ENCODE measurements at regions not wholly inside any gene's neighbourhood (a gene's known extent, or its start where the extent isn't known, plus 50 kb on each side); places are given as distances from the start of the nearest gene placed in this dataset.

- Histone ChIP-seq H3K27ac (ENCODE audit: low read depth in 1 of 2, low read length in 1 of 2) (no peak overlapping the region), H3K36me3 (ENCODE audit: control insufficient read depth in 4 of 4, insufficient read depth in 4 of 4, low read length in 4 of 4) (no peaks in the 10 kb centered on the region), H3K9me3 (ENCODE audit: control insufficient read depth in 4 of 4, insufficient read depth in 3 of 4, low read length in 3 of 4) (peaks cover 0 to 13% (median 2%) of the 10 kb centered on the region in 4 donors), H3K27me3 (ENCODE audit: control insufficient read depth in 3 of 3, insufficient read depth in 3 of 3, low read length in 2 of 3) (no peaks in the 10 kb centered on the region), H3K9ac (ENCODE audit: insufficient read depth in 1 of 2, low read length in 2 of 2) (no peak overlapping the region), H3K4me3 (no peak overlapping the region), H3K4me1 (ENCODE audit: control insufficient read depth in 5 of 5, insufficient read depth in 5 of 5, low read length in 5 of 5) (peaks cover 0 to 5% (median 0%) of the 10 kb centered on the region in 5 donors)
- DNase-seq (peak in 1 of 3 donors; percentile 28), ATAC-seq (ENCODE audit: insufficient read depth, low FRiP score) (no peak)
- TF ChIP-seq, protein P1, sequence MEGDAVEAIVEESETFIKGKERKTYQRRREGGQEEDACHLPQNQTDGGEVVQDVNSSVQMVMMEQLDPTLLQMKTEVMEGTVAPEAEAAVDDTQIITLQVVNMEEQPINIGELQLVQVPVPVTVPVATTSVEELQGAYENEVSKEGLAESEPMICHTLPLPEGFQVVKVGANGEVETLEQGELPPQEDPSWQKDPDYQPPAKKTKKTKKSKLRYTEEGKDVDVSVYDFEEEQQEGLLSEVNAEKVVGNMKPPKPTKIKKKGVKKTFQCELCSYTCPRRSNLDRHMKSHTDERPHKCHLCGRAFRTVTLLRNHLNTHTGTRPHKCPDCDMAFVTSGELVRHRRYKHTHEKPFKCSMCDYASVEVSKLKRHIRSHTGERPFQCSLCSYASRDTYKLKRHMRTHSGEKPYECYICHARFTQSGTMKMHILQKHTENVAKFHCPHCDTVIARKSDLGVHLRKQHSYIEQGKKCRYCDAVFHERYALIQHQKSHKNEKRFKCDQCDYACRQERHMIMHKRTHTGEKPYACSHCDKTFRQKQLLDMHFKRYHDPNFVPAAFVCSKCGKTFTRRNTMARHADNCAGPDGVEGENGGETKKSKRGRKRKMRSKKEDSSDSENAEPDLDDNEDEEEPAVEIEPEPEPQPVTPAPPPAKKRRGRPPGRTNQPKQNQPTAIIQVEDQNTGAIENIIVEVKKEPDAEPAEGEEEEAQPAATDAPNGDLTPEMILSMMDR (IDR thresholded peaks at IDR 0.05; ENCODE audit: control extremely low read depth, extremely low read depth) = no peak
- WGBS, 2 donors = 60 to 75% methylated on average over 16 of the region's 16 CpGs
Measured at GRCh38 chr14:94850309-94851211, 80.6 kb upstream of the GSC start.

DNA sequence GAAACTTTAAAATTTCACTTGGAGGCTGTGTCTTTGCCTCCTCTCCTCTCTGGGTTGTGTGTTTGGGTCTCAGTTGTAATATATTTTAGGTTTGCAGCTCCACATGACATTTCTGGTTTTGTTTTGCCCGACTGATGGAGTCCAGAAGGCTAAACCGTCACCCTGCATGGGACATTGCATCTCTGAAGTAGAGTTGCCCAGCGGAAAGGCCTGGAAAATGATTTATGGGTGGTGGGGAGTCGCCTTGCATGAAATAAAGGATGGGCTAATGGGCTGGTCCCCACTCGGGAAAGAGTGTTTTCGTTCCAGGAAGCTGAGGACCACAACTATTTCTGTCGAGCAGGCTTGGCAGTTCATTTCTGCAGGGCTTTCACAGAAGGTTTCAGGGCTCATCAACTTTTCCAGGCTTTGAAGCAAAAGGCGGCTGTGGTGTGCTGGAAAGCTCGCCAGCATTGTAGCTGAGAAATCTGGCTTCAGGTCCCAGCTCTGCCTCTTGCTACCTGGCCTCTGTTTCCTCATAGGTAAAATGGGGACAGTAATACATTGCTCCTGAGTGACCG is 74.8 kb upstream of the GSC start:
- H3K9ac ChIP-seq (ENCODE audit: insufficient read depth in 1 of 2, low read length in 2 of 2) = no peak overlapping the region
- DNase-seq (no peak), ATAC-seq (ENCODE audit: insufficient read depth, low FRiP score) (no peak)
- 46 to 67% methylated on average over 10 of the region's 10 CpGs for WGBS, 2 donors
- H3K9me3 ChIP-seq (ENCODE audit: control insufficient read depth in 4 of 4, insufficient read depth in 3 of 4, low read length in 3 of 4) = peaks cover 0 to 3% (median 1%) of the 10 kb centered on the region in 4 donors
- TF ChIP-seq, protein P1 (IDR thresholded peaks at IDR 0.05; ENCODE audit: control extremely low read depth, extremely low read depth) = no peak
- H3K4me3 ChIP-seq = no peak overlapping the region
- no peak overlapping the region for H3K27ac ChIP-seq (ENCODE audit: low read depth in 1 of 2, low read length in 1 of 2)
- no peaks in the 10 kb centered on the region for H3K36me3 ChIP-seq (ENCODE audit: control insufficient read depth in 4 of 4, insufficient read depth in 4 of 4, low read length in 4 of 4)
- no peaks in the 10 kb centered on the region for H3K27me3 ChIP-seq (ENCODE audit: control insufficient read depth in 3 of 3, insufficient read depth in 3 of 3, low read length in 2 of 3)
- H3K4me1 ChIP-seq (ENCODE audit: control insufficient read depth in 5 of 5, insufficient read depth in 5 of 5, low read length in 5 of 5) = no peaks in the 10 kb centered on the region

DNA sequence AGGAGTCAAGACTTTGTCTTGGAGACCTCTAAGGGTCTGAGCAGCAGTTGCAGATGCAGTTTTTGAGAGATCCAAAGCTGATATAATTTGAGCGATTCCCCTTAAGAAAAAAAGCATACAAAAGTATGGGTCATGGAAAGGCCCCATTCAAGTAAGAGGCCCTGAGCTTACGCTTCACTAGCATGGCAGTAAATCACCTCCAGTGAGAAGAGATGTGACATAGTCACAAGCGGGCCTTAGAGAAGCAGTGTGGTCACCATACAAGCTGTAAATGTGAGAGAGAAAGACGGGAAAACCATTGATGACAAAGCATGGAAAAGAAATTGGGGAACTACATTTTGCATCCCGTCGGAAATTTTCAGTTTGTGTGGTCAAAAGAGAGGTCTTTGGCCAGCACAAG is 70.6 kb upstream of the GSC start:
- WGBS, 2 donors = 71 to 91% methylated on average over 6 of the region's 6 CpGs
- ATAC-seq (ENCODE audit: insufficient read depth, low FRiP score) = no peak

More for the DNA sequence above, 70.6 kb upstream of the GSC start:
- Histone ChIP-seq H3K9me3 (ENCODE audit: control insufficient read depth in 4 of 4, insufficient read depth in 3 of 4, low read length in 3 of 4) (peaks cover 0 to 3% (median under 1%) of the 10 kb centered on the region in 4 donors), H3K27ac (ENCODE audit: low read depth in 1 of 2, low read length in 1 of 2) (no peak overlapping the region), H3K36me3 (ENCODE audit: control insufficient read depth in 4 of 4, insufficient read depth in 4 of 4, low read length in 4 of 4) (no peaks in the 10 kb centered on the region), H3K4me1 (ENCODE audit: control insufficient read depth in 5 of 5, insufficient read depth in 5 of 5, low read length in 5 of 5) (no peaks in the 10 kb centered on the region), H3K9ac (ENCODE audit: insufficient read depth in 1 of 2, low read length in 2 of 2) (no peak overlapping the region), H3K27me3 (ENCODE audit: control insufficient read depth in 3 of 3, insufficient read depth in 3 of 3, low read length in 2 of 3) (no peaks in the 10 kb centered on the region), H3K4me3 (no peak overlapping the region)
- TF ChIP-seq, protein P1 (IDR thresholded peaks at IDR 0.05; ENCODE audit: control extremely low read depth, extremely low read depth) = no peak
- DNase-seq = no peak
